Neural progenitor cell (in vitro differentiated cells): ENCODE measurements at regions not wholly inside any gene's neighbourhood (a gene's known extent, or its start where the extent isn't known, plus 50 kb on each side); places are given as distances from the start of the nearest gene placed in this dataset.

Experiments
- CTCF ChIP-seq: fragments of 200-600 bp; sonication (generic); IDR thresholded peaks from 2 replicates; pipeline ENCODE4 v1.5.1; 2017; ENCODE audit warnings: antibody characterized with exemption, mild to moderate bottlenecking
- EZH2 ChIP-seq: fragments of 200-600 bp; sonication (generic); IDR thresholded peaks from 2 replicates; pipeline ENCODE4 v1.6.1; 2017; ENCODE audit warnings: antibody characterized with exemption, mild to moderate bottlenecking, moderate library complexity

GRCh38 chr11:130580372-130580771, 131.9 kb downstream of the ADAMTS15 start:
- TF ChIP-seq CTCF (no peak), EZH2 (no peak)
